ENCODE measurements at regions not wholly inside any gene's neighbourhood (a gene's known extent, or its start where the extent isn't known, plus 50 kb on each side); places are given as distances from the start of the nearest gene placed in this dataset.

DNA sequence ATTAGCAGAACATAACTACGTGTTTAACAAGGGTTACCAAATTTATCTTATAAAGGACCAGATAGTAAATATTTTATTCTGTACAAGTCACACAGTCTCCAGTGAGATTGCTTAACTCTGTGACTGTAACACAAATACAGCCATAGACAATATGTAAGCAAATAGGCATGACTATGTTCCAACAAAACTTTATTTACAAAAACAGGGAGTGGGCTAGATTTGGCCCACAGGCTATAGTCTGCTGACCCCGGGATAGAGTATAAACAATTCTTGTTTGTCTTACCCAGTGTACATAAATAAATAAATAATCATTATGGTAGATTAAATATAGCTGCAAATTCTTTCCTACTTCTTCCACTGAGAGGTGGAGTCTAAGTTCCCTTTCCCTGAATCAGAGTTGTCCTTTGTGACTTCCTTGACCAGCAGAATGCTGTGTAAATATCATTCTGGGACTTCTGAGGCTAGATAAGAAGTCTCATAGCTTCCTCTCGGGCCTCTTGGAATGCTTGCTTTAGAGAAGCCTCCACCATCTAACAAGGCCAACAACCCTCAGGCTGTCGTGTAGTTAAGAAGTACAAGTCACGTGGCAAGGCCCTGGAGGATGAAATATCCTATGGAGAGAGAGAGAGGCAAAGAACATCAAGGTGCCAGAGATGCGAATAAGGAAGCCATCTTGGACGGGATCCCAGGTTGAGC, 59.1 kb upstream of the TMEM244 start:
- TF ChIP-seq, protein P1, sequence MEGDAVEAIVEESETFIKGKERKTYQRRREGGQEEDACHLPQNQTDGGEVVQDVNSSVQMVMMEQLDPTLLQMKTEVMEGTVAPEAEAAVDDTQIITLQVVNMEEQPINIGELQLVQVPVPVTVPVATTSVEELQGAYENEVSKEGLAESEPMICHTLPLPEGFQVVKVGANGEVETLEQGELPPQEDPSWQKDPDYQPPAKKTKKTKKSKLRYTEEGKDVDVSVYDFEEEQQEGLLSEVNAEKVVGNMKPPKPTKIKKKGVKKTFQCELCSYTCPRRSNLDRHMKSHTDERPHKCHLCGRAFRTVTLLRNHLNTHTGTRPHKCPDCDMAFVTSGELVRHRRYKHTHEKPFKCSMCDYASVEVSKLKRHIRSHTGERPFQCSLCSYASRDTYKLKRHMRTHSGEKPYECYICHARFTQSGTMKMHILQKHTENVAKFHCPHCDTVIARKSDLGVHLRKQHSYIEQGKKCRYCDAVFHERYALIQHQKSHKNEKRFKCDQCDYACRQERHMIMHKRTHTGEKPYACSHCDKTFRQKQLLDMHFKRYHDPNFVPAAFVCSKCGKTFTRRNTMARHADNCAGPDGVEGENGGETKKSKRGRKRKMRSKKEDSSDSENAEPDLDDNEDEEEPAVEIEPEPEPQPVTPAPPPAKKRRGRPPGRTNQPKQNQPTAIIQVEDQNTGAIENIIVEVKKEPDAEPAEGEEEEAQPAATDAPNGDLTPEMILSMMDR (IDR thresholded peaks at IDR 0.05): no peak
- H3K4me3 ChIP-seq: no peak overlapping the region
- no peak overlapping the region for H3K27ac ChIP-seq
- peak in 1 of 4 donors; percentile 19 for ATAC-seq
- no peak for DNase-seq
- intact Hi-C loops (cut with DNase I): no loop called here
- H3K9me3 ChIP-seq: no peaks in the 10 kb centered on the region
- no peaks in the 10 kb centered on the region for H3K27me3 ChIP-seq
- H3K4me1 ChIP-seq: no peaks in the 10 kb centered on the region
- WGBS, 2 donors: 61 to 71% methylated on average over 7 of the region's 7 CpGs
- H3K36me3 ChIP-seq: no peaks in the 10 kb centered on the region
- FAIRE-seq: no peak

DNA sequence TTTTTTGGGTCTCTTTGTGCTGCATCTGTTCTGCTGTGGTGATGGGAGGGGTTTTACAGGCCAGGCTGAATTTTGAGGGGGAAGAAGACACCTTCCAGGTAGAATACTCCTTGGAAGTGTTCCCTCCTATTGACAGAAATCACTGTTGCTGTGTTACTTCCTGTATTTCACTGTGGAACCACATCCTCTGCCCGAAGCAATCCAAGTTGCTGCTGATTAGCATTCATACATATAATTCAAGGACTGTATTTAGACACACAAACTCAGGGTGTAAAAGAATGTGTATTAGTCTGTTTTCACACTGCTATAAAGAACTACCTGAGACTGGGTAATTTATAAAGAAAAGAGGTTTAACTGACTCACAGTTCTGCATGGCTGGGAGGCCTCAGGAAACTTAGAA, 50.6 kb upstream of the TMEM244 start:
- TF ChIP-seq, protein P1 (IDR thresholded peaks at IDR 0.05): no peak
- H3K36me3 ChIP-seq: no peaks in the 10 kb centered on the region
- FAIRE-seq (no peak), ATAC-seq (no peak), DNase-seq (no peak)
- H3K27me3 ChIP-seq: no peaks in the 10 kb centered on the region
- WGBS, 2 donors: 45 to 54% methylated on average over 1 of the region's 1 CpG
- intact Hi-C loops (cut with DNase I): no loop called here
- no peaks in the 10 kb centered on the region for H3K9me3 ChIP-seq
- H3K27ac ChIP-seq: no peak overlapping the region
- no peak overlapping the region for H3K4me3 ChIP-seq
- H3K4me1 ChIP-seq: no peaks in the 10 kb centered on the region

All from pancreas (tissue), 10 donors.